Karpas-422 (cell line): ENCODE measurements at regions not wholly inside any gene's neighbourhood (a gene's known extent, or its start where the extent isn't known, plus 50 kb on each side); places are given as distances from the start of the nearest gene placed in this dataset.
"Not testable (repeated sequence)": the region's sequence is repeated elsewhere in the genome, so short reads cannot be mapped to it uniquely, and the experiment has no call there.

Experiments used
- DNase-seq: peaks from one replicate; pipeline ENCODE4 v3.0.0-alpha.2; 2015
- H2AFZ ChIP-seq: fragments of 200-600 bp; sonication (generic); 2 replicates; pipeline ENCODE4 v1.6.1; 2014; ENCODE audit warnings: antibody characterized with exemption, low read length, mixed read lengths
- H3K27ac ChIP-seq: fragments of 200-600 bp; sonication (generic); 2 replicates; pipeline ENCODE4 v1.5.1; 2014; ENCODE audit warnings: mild to moderate bottlenecking, low read length, moderate library complexity
- H3K27me3 ChIP-seq: fragments of 200-600 bp; sonication (generic); 2 replicates; pipeline ENCODE4 v1.6.1; 2014; ENCODE audit warnings: low read length, mixed read lengths
- H3K36me3 ChIP-seq: fragments of 200-600 bp; sonication (generic); 2 replicates; pipeline ENCODE4 v1.6.1; 2014; ENCODE audit warnings: low read length, mixed read lengths; ENCODE audit not compliant: insufficient read depth
- H3K4me1 ChIP-seq: fragments of 200-600 bp; sonication (generic); 2 replicates; pipeline ENCODE4 v1.6.1; 2014; ENCODE audit warnings: mild to moderate bottlenecking, low read length, mixed read lengths
- H3K4me2 ChIP-seq: fragments of 200-600 bp; sonication (generic); 2 replicates; pipeline ENCODE4 v1.6.1; 2014; ENCODE audit warnings: low read length, low read depth, mild to moderate bottlenecking; ENCODE audit not compliant: poor library complexity, severe bottlenecking
- H3K4me3 ChIP-seq: fragments of 200-600 bp; sonication (generic); 2 replicates; pipeline ENCODE4 v1.5.1; 2014; ENCODE audit warnings: mild to moderate bottlenecking, antibody characterized with exemption, low read length, mixed read lengths
- H3K79me2 ChIP-seq: fragments of 200-600 bp; sonication (generic); 2 replicates; pipeline ENCODE4 v1.6.1; 2014; ENCODE audit warnings: mild to moderate bottlenecking, low read length, mixed read lengths
- H3K9ac ChIP-seq: fragments of 200-600 bp; sonication (generic); 2 replicates; pipeline ENCODE4 v1.6.0; 2014; ENCODE audit warnings: low read length
- H3K9me2 ChIP-seq: fragments of 200-600 bp; sonication (generic), shearing (Covaris generic); replicated peaks from 2 replicates; pipeline ENCODE4 v1.6.0; 2014; ENCODE audit warnings: mild to moderate bottlenecking, low read length, moderate library complexity; ENCODE audit not compliant: insufficient read depth
- H3K9me3 ChIP-seq: fragments of 300-700, 200-600 bp; sonication (generic); 2 replicates; pipeline ENCODE4 v1.6.1; 2014; ENCODE audit warnings: low read length, mixed read lengths
- H4K20me1 ChIP-seq: fragments of 200-600 bp; sonication (generic); 2 replicates; pipeline ENCODE4 v1.6.1; 2014; ENCODE audit warnings: mild to moderate bottlenecking, antibody characterized with exemption, low read length, low read depth; ENCODE audit not compliant: insufficient read depth

DNA sequence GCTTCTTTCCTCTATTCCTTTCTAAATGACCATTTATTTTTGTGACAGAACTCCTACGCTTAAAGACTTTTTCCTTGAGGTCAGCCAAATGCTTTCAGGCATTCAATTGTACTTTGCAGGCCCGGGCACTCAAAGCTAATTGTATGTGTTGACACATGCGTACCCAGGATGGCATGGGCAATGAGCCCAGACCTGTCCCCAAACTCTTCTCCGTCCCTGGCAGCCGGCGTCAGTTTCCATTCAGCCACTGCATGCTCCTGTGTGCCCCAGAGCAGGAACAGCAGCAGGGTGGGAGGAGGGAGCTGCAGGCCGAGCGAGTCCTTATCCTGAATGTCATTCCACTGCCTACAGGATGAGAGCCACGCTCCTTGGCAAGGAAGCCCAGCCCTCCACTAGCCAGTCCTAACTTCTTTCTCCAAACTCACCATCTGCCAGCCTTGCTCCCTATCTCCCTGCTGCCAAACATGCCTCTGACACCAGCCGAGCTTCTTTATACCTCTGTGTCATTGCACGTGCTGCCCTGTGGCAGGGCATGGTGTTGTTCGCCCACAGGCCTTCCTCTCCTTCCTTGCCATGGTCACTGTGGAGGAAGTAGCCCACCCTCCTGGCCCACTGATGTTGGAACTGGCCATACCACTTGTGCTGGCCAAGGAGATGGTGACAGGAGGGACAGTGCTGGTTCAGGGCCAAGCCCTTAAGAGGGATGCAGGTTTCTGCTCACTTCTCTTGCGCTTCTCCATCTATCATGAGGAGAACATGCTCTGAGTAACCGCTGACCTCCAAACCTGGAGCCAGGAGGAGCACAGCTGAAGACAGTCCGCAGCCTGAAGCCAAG lies 116.9 kb upstream of the FHL2 start:
- Histone ChIP-seq H2AFZ (no peak overlapping the region), H3K9me3 (no peaks in the 10 kb centered on the region), H3K79me2 (no peaks in the 10 kb centered on the region), H4K20me1 (no peaks in the 10 kb centered on the region), H3K9me2 (no peaks in the 10 kb centered on the region), H3K4me1 (peaks cover 1% of the 10 kb centered on the region; the same call in 1 of the 2 replicates), H3K4me2 (no peak overlapping the region), H3K36me3 (no peaks in the 10 kb centered on the region), H3K27ac (no peak overlapping the region), H3K4me3 (no peak overlapping the region), H3K27me3 (no peaks in the 10 kb centered on the region), H3K9ac (no peak overlapping the region)
- DNase-seq, result no peak

DNA sequence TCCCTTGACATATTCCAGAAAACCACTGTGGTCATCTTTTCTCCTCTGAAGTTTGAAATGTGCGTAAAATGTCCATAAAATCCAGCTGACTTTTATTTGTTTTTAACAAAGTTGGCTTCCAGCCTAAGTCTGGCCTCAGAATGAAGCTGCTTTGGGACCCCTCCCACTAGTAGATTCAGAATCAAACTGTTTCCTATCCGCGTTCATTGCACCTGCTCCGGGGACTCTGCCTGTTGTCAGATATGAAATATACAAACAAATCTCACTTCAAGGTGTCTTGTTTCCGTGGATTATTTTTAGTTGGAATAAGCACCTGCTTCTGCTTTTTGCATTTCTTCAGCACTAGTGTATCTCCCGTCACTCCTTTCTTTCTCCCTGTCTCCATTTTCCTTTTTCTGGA lies 115.7 kb upstream of the FHL2 start:
- Histone ChIP-seq H3K4me2 (no peak overlapping the region), H3K79me2 (no peaks in the 10 kb centered on the region), H3K9ac (no peak overlapping the region), H3K4me1 (peaks cover 5% of the 10 kb centered on the region), H4K20me1 (no peaks in the 10 kb centered on the region), H3K4me3 (no peak overlapping the region), H3K9me3 (no peaks in the 10 kb centered on the region), H3K27me3 (no peaks in the 10 kb centered on the region), H2AFZ (no peak overlapping the region), H3K27ac (no peak overlapping the region), H3K9me2 (no peaks in the 10 kb centered on the region), H3K36me3 (no peaks in the 10 kb centered on the region)
- DNase-seq, result no peak

DNA sequence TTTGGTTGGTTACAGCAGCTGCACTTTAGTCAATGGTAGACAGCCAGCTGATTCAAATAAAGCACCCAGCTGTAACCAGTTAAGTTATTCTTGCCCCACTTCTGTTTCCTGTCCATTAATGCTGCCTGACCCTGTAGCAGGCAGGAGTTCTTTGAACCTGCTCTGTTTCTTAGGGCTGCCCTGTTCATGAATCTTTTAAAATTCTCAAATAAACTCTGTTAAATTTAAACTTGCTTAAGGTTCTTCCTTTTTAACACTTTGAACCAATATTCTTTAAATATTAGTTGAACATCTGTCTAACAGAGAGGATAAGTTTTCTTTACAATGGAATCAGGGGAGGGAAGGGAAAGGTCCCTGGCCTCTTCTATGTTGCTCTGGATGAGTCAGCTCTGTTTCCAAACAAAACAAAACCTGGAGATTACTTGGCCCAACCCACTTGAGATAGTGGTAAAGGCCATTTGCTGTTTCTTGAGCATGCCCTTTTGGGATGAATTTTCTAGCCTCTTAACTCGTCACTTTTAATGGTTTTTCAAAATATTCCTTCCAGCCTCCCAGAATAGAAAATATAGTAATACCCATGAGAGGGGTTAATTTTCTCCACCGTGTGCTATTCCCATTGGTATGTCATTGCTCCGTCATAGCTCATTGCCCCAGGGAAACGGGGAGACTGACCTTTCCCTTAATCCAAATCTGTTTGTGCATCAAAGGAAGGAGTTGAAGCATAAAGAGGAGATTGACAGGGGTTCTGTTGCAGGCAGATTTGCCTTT lies 112.1 kb upstream of the FHL2 start:
- no peaks in the 10 kb centered on the region for H3K27me3 ChIP-seq
- H3K79me2 ChIP-seq, result no peaks in the 10 kb centered on the region
- H3K36me3 ChIP-seq, result no peaks in the 10 kb centered on the region
- H4K20me1 ChIP-seq, result no peaks in the 10 kb centered on the region
- DNase-seq, result no peak
- no peak overlapping the region for H2AFZ ChIP-seq
- no peak overlapping the region for H3K9ac ChIP-seq
- H3K9me3 ChIP-seq, result no peaks in the 10 kb centered on the region
- no peak overlapping the region for H3K27ac ChIP-seq
- no peak overlapping the region for H3K4me3 ChIP-seq
- H3K4me2 ChIP-seq, result no peak overlapping the region
- peaks cover 5% of the 10 kb centered on the region for H3K4me1 ChIP-seq
- H3K9me2 ChIP-seq, result no peaks in the 10 kb centered on the region

DNA sequence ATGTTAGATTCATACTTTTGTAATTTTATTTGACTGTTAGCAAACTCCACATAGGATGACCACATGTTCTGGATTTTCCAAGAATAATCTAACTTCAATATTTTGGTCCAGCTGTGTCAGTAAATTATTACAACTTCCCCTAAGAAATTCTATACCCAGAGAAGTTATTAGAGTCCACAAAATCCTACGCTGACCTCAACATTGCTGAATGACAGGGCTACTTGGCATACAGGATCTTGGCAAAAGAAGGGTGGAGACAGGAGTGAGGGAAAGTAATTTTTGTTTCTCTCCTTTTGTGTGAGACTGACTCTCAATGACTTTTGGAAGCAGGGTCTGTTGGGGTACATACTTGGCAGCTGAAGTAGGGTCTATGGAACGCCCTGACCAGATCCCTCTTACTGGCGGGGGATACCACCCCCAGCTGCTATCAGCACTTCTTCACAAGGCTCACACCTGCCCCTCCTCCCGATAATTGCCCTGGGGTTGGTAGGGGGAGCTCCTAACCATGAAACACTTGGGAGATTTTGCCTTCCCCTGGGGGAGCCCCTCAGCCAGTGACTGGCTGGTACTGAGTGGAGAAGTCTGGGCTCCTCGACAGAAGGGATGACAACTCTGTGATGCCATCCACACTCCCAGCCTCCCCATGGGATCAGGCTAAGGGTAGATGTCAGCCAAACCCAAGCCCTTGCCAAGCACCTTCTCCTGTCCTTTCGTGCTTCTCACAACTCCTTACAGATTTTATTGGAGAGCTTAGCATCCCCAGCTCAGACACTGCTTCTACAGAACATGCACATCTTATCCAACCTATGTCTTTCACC lies 110.6 kb upstream of the FHL2 start:
- H3K36me3 ChIP-seq, result no peaks in the 10 kb centered on the region
- no peak overlapping the region for H3K9ac ChIP-seq
- DNase-seq, result no peak
- no peak overlapping the region for H3K4me2 ChIP-seq
- H2AFZ ChIP-seq, result no peak overlapping the region
- H3K27me3 ChIP-seq, result no peaks in the 10 kb centered on the region
- peaks cover 5% of the 10 kb centered on the region for H3K4me1 ChIP-seq
- no peak overlapping the region for H3K27ac ChIP-seq
- no peaks in the 10 kb centered on the region for H3K9me3 ChIP-seq
- no peaks in the 10 kb centered on the region for H3K79me2 ChIP-seq
- no peaks in the 10 kb centered on the region for H3K9me2 ChIP-seq
- H4K20me1 ChIP-seq, result no peaks in the 10 kb centered on the region
- H3K4me3 ChIP-seq, result no peak overlapping the region

DNA sequence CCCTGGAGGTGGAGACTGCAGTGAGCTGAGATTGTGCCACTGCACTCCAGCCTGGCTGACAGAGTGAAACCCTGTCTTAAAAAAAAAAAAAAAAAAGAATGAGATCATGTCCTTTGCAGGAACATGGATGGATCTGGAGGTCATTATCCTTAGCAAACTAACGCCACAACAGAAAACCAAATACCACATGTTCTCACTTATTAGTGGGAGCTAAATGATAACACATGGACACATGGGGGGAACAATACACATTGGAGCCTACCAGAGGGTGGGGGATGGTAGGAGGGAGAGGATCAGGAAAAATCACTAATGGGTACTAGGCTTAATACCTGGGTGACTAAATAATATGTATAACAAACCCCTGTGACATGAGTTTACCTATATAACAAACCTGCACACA lies 108.0 kb upstream of the FHL2 start:
- H4K20me1 ChIP-seq, H3K79me2 ChIP-seq, H3K4me2 ChIP-seq, H3K9me3 ChIP-seq, H3K36me3 ChIP-seq, H3K4me1 ChIP-seq, DNase-seq, H3K27ac ChIP-seq, H3K9ac ChIP-seq, H3K27me3 ChIP-seq, H3K9me2 ChIP-seq, H3K4me3 ChIP-seq, H2AFZ ChIP-seq: not testable (repeated sequence)

DNA sequence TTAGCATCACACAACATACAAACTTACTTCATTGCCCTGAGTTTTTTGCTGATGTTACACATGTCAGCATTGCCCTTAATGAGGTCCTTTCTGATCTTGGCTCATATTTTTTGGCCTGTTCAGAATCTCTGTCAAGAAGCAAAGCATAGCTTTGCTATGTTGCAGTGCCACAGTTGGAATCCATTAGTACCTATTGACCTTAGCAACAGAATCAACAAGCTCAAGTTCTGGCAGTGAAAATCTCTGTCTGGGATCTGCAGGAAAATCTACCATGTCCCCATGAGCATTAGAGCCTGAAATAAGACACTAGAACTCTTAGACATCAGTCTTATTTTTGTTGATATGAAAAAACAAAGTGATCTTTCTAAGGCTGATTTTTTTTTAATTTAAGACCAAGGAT lies 105.6 kb upstream of the FHL2 start:
- Histone ChIP-seq H3K9ac (no peak overlapping the region), H2AFZ (no peak overlapping the region), H3K4me3 (no peak overlapping the region), H3K79me2 (no peaks in the 10 kb centered on the region), H3K9me3 (no peaks in the 10 kb centered on the region), H3K36me3 (no peaks in the 10 kb centered on the region), H3K27ac (no peak overlapping the region), H3K9me2 (no peaks in the 10 kb centered on the region), H3K27me3 (no peaks in the 10 kb centered on the region), H4K20me1 (no peaks in the 10 kb centered on the region), H3K4me1 (no peaks in the 10 kb centered on the region), H3K4me2 (no peak overlapping the region)
- DNase-seq, result no peak

DNA sequence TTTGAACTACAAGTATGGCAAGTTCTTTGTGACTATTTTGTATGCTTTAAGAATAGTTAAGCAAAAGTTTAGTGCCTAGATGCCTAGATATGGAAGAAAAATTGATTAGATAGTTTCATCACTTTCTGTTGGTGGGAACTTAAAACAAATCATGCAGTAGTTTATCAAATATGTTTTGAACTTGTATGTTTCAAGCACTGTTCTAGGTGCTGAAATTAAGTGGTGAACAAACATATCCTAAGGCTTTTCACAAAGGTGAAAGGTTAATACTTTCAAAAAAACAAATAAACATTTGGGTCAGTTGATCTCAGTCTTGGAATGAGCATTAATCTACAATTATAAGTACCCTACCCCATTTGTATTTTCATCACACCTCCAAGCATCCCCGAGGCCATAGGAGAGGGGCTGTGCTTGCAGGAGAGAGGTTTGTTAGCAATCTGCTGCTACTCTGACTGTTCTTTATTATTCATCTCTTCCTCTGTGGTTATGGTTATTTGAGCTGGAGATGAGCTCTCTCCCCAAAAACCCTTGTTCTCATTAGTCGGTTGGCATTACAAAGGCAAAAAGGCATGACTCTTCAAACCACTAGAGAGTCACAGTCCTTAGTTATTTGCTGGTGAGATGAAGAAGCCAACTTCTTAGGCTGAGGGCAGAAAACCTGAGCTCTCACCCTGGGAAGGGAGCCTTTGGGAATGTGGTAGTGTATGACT lies 103.9 kb upstream of the FHL2 start:
- Histone ChIP-seq H3K9me2 (no peaks in the 10 kb centered on the region), H3K4me3 (no peak overlapping the region), H2AFZ (no peak overlapping the region), H3K27me3 (no peaks in the 10 kb centered on the region), H3K36me3 (no peaks in the 10 kb centered on the region), H3K4me2 (no peak overlapping the region), H3K9me3 (no peaks in the 10 kb centered on the region), H3K79me2 (no peaks in the 10 kb centered on the region), H3K27ac (no peak overlapping the region), H4K20me1 (no peaks in the 10 kb centered on the region), H3K4me1 (no peaks in the 10 kb centered on the region), H3K9ac (no peak overlapping the region)
- no peak for DNase-seq
